ENCODE measurements at regions not wholly inside any gene's neighbourhood (a gene's known extent, or its start where the extent isn't known, plus 50 kb on each side); places are given as distances from the start of the nearest gene placed in this dataset.

- ATAC-seq (no peak), FAIRE-seq (no peak), DNase-seq (ENCODE audit: low spot score) (no peak)
- CTCF ChIA-PET (ENCODE audit: low intra/inter-chr PET ratio, low total read pairs): no interaction called here
- no peak for TF ChIP-seq ZNF569 (CRISPR knock-in tag; IDR thresholded peaks at IDR 0.05; ENCODE audit: borderline replicate concordance)
- no peak for TF ChIP-seq ZFP90 (CRISPR knock-in tag; IDR thresholded peaks at IDR 0.05; ENCODE audit: borderline replicate concordance)
- no peak for TF ChIP-seq GPBP1L1 (CRISPR knock-in tag; IDR thresholded peaks at IDR 0.05)
- TF ChIP-seq ZNF558 (CRISPR knock-in tag; IDR thresholded peaks at IDR 0.05; ENCODE audit: borderline replicate concordance): no peak
- TF ChIP-seq HOXA9 (CRISPR knock-in tag; IDR thresholded peaks at IDR 0.05; ENCODE audit: borderline replicate concordance): no peak
- TF ChIP-seq ZNF609 (CRISPR knock-in tag; IDR thresholded peaks at IDR 0.05; ENCODE audit: borderline replicate concordance): no peak
- TF ChIP-seq ZBTB42 (CRISPR knock-in tag; IDR thresholded peaks at IDR 0.05): no peak
- no peak for TF ChIP-seq ZNF430 (CRISPR knock-in tag; IDR thresholded peaks at IDR 0.05)
- no peak for TF ChIP-seq ZMAT5 (CRISPR knock-in tag; IDR thresholded peaks at IDR 0.05; ENCODE audit: borderline replicate concordance, low read depth)
- Histone ChIP-seq H3K9me3 (ENCODE audit: low read length) (no peaks in the 10 kb centered on the region), H3K79me2 (ENCODE audit: insufficient read depth, low read length) (no peaks in the 10 kb centered on the region), H3K4me1 (ENCODE audit: insufficient read depth, low read length) (no peaks in the 10 kb centered on the region), H3K27ac (ENCODE audit: extremely low read length, insufficient read depth, low read length) (no peak overlapping the region), H3K36me3 (replicated peaks in 1 of 2; ENCODE audit: control insufficient read depth in 1 of 2, insufficient read depth in 2 of 2, low read length in 2 of 2) (no peaks in the 10 kb centered on the region), H4K20me1 (ENCODE audit: insufficient read depth, low read length) (no peaks in the 10 kb centered on the region), H3K4me2 (ENCODE audit: low read depth, low read length) (no peak overlapping the region), H3K4me3 (replicated peaks in 1 of 3; ENCODE audit: insufficient read depth in 1 of 3, low read depth in 2 of 3, low read length in 3 of 3) (no peak overlapping the region), H3K9ac (ENCODE audit: insufficient read depth, low read depth, low read length) (no peak overlapping the region), H3K27me3 (ENCODE audit: control insufficient read depth in 1 of 2, insufficient read depth in 2 of 2, low read length in 2 of 2) (no peaks in the 10 kb centered on the region), H2AFZ (ENCODE audit: low read length) (no peak overlapping the region)
- POLR2A ChIA-PET: no interaction called here
- in situ Hi-C loops (cut with HindIII; ENCODE audit: extremely low pct_ligation_motif_present, low pct_unique_long_range_greater_than_20kb) (no loop called here), intact Hi-C loops (cut with micrococcal nuclease; ENCODE audit: unreplicated experiment) (no loop called here)
- no TSS peak for BruUV-seq (replicated peaks)
- 11% methylated on average over 5 of the region's 5 CpGs for WGBS (ENCODE audit: low lambda C conversion rate)
Observed at GRCh38 chr6:100987556-100987955, 106.4 kb upstream of the ASCC3 start.
